GM20431 (cell line): ENCODE measurements at regions not wholly inside any gene's neighbourhood (a gene's known extent, or its start where the extent isn't known, plus 50 kb on each side); places are given as distances from the start of the nearest gene placed in this dataset.
"Not testable (repeated sequence)": the region's sequence is repeated elsewhere in the genome, so short reads cannot be mapped to it uniquely, and the experiment has no call there.

ENCODE experiments used
- in situ Hi-C: fragments of 300-500 bp; cut with MseI, MboI; formaldehyde crosslinking; loops from one replicate; pipeline ENCODE4 v1.15.0; 2020; ENCODE audit warnings: low sequenced_read_pairs; ENCODE audit not compliant: unreplicated experiment

- in situ Hi-C loops, result no loop called here
Measured at GRCh38 chr13:86567119-86567518, 767.9 kb upstream of the SLITRK6 start.

- in situ Hi-C loops, result no loop called here
Measured at GRCh38 chr13:86569119-86569518, 769.9 kb upstream of the SLITRK6 start.

GRCh38 chr13:86569974-86570373 is 770.8 kb upstream of the SLITRK6 start:
- in situ Hi-C loops, result no loop called here

- in situ Hi-C loops, result no loop called here
Measured at GRCh38 chr13:86572115-86572514, 772.9 kb upstream of the SLITRK6 start.

GRCh38 chr13:86579662-86580061 is 780.4 kb upstream of the SLITRK6 start:
- in situ Hi-C loops, result no loop called here

- in situ Hi-C loops, result no loop called here
Measured at GRCh38 chr13:86581706-86582105, 782.5 kb upstream of the SLITRK6 start.

GRCh38 chr13:86584301-86584700 is 785.1 kb upstream of the SLITRK6 start:
- in situ Hi-C loops, result no loop called here

- in situ Hi-C loops, result no loop called here
Measured at GRCh38 chr13:86585835-86586234, 786.6 kb upstream of the SLITRK6 start.

GRCh38 chr13:86591862-86592261 is 792.6 kb upstream of the SLITRK6 start:
- in situ Hi-C loops, result no loop called here

- in situ Hi-C loops, result no loop called here
Measured at GRCh38 chr13:86601351-86601750, 802.1 kb upstream of the SLITRK6 start.

- in situ Hi-C loops, result no loop called here
Measured at GRCh38 chr13:86606264-86606663, 807.0 kb upstream of the SLITRK6 start.

GRCh38 chr13:86608701-86609100 is 809.5 kb upstream of the SLITRK6 start:
- in situ Hi-C loops, result no loop called here

GRCh38 chr13:86633346-86633745 is 834.1 kb upstream of the SLITRK6 start:
- in situ Hi-C loops, result no loop called here

GRCh38 chr13:86651171-86651570 is 852.0 kb upstream of the SLITRK6 start:
- in situ Hi-C loops, result not testable (repeated sequence)

- in situ Hi-C loops, result no loop called here
Measured at GRCh38 chr13:86653009-86653408, 853.8 kb upstream of the SLITRK6 start.

GRCh38 chr13:86655561-86655960 is 856.3 kb upstream of the SLITRK6 start:
- in situ Hi-C loops, result no loop called here

GRCh38 chr13:86660090-86660489 is 860.9 kb upstream of the SLITRK6 start:
- in situ Hi-C loops, result no loop called here

GRCh38 chr13:86665842-86666241 is 866.6 kb upstream of the SLITRK6 start:
- in situ Hi-C loops, result no loop called here

- in situ Hi-C loops, result no loop called here
Measured at GRCh38 chr13:86673931-86674431, 874.8 kb upstream of the SLITRK6 start.

GRCh38 chr13:86681223-86681622 is 882.0 kb upstream of the SLITRK6 start:
- in situ Hi-C loops, result no loop called here

GRCh38 chr13:86684402-86684801 is 885.2 kb upstream of the SLITRK6 start:
- in situ Hi-C loops, result no loop called here

- in situ Hi-C loops, result no loop called here
Measured at GRCh38 chr13:86689911-86690310, 890.7 kb upstream of the SLITRK6 start.

- in situ Hi-C loops, result no loop called here
Measured at GRCh38 chr13:86692291-86692690, 893.1 kb upstream of the SLITRK6 start.
